Skeletal muscle satellite cell (primary cell): ENCODE measurements at regions not wholly inside any gene's neighbourhood (a gene's known extent, or its start where the extent isn't known, plus 50 kb on each side); places are given as distances from the start of the nearest gene placed in this dataset.

ENCODE experiments used
- H3K27me3 ChIP-seq: 2 replicates; pipeline ENCODE4 v1.7.0; 2013; ENCODE audit warnings: low read length; ENCODE audit not compliant: control insufficient read depth, insufficient read depth
- H3K36me3 ChIP-seq: 2 replicates; pipeline ENCODE4 v1.7.0; 2013; ENCODE audit warnings: mild to moderate bottlenecking, control low read depth, low read length; ENCODE audit not compliant: insufficient read depth
- H3K4me1 ChIP-seq: 2 replicates; pipeline ENCODE4 v1.7.0; 2013; ENCODE audit warnings: low read length; ENCODE audit not compliant: control insufficient read depth, insufficient read depth
- H3K4me2 ChIP-seq: 2 replicates; pipeline ENCODE4 v1.7.0; 2013; ENCODE audit warnings: mild to moderate bottlenecking, low read length
- H3K4me3 ChIP-seq: 2 replicates; pipeline ENCODE4 v1.7.0; 2013; ENCODE audit warnings: low read length
- H3K9ac ChIP-seq: 2 replicates; pipeline ENCODE4 v1.7.0; 2013; ENCODE audit warnings: mild to moderate bottlenecking, low read depth, low read length, moderate library complexity
- H3K9me3 ChIP-seq: replicated peaks from 2 replicates; pipeline ENCODE4 v1.7.0; 2013; ENCODE audit warnings: mild to moderate bottlenecking, control low read depth, low read length

DNA sequence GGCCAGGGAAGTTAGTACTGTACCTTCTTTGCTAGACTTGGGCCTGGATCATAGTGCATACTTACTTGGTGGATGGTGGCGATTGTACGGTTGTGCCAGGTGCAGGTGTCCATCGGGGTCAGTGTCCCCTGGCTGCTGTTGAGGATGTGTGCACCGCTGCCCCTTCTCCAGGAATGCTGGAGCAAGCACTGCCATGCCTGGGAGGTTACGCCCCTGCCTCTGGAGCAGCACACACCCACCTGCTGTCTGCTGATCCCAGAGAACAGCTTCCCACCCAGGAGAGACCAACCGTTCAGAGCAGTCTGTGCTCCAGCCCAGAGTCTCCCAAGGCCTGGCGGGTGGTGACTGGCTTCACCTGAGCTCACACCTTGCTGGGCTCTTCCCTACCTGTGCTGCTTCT lies 286.8 kb upstream of the HS6ST1 start:
- Histone ChIP-seq H3K4me3 (no peak overlapping the region), H3K4me2 (no peak overlapping the region), H3K27me3 (no peaks in the 10 kb centered on the region), H3K36me3 (no peaks in the 10 kb centered on the region), H3K4me1 (no peaks in the 10 kb centered on the region), H3K9ac (no peak overlapping the region), H3K9me3 (no peaks in the 10 kb centered on the region)

DNA sequence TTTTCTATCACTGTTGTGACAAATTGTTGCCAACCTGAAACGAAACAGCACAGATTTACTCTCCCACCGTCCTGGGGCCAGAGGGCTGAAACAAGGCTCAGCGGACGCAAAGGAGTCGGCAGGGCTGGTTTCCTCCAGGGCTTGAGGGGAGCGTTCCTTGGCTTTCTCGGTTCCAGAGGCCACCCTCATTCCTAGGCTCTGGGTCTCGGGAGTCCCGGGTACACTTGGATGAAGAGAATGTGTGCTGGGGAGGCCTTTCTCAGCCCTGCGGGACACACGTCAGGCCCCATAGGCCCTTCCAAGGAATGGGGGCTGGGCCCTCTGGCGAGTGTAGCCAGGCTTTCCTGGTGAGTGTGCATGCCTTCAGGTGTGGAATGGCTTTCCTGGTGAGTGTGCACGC lies 287.3 kb upstream of the HS6ST1 start:
- no peak overlapping the region for H3K9ac ChIP-seq
- no peaks in the 10 kb centered on the region for H3K4me1 ChIP-seq
- no peaks in the 10 kb centered on the region for H3K27me3 ChIP-seq

DNA sequence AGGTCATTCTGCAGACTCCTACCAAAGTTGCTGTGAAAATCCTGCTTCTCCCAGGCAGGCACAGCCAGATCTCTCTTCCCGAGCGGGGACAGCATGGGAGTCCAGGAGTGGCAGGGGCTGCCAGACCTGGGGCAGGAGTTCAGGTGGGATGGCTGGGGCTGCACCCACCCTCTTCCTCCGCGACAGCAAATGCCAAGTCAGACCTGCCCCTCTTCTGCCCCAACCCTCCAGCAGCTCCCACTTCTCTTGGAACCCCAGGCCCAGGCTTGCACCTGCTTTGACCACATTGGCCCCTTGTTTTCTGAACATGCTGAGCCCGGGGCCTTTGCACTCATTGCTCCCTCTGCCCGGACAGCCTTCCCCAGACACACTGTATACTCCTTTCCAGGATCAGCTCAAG lies 288.2 kb upstream of the HS6ST1 start:
- Histone ChIP-seq H3K4me2 (no peak overlapping the region), H3K4me3 (no peak overlapping the region), H3K9me3 (no peaks in the 10 kb centered on the region), H3K4me1 (no peaks in the 10 kb centered on the region), H3K36me3 (no peaks in the 10 kb centered on the region), H3K9ac (no peak overlapping the region), H3K27me3 (no peaks in the 10 kb centered on the region)

More for the DNA sequence above, 287.3 kb upstream of the HS6ST1 start:
- no peak overlapping the region for H3K4me3 ChIP-seq
- H3K4me2 ChIP-seq: no peak overlapping the region
- H3K36me3 ChIP-seq: no peaks in the 10 kb centered on the region
- no peaks in the 10 kb centered on the region for H3K9me3 ChIP-seq

DNA sequence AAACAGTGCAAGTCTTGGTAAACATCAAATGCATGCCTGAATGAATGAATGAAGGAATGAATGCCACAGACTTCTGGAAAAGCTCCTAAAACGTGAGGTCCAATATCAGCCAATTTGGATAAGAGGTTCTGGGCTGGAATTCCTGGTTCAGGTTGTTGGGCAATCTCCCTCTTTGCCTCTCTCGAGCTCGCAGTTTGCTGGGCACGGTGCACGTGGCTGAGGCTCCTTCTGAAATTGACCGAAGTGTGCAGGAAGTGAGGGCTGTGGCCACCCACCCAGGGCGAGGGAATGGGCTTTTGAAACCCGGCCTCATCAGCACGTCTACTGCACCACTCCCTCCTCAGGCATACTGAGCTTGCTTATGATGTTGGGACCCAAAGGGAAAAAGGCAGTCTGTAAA lies 288.8 kb upstream of the HS6ST1 start:
- H3K9me3 ChIP-seq: peaks cover 2% of the 10 kb centered on the region
- H3K9ac ChIP-seq: no peak overlapping the region
- H3K36me3 ChIP-seq: no peaks in the 10 kb centered on the region
- no peak overlapping the region for H3K4me2 ChIP-seq
- no peaks in the 10 kb centered on the region for H3K4me1 ChIP-seq
- H3K27me3 ChIP-seq: no peaks in the 10 kb centered on the region
- H3K4me3 ChIP-seq: no peak overlapping the region

DNA sequence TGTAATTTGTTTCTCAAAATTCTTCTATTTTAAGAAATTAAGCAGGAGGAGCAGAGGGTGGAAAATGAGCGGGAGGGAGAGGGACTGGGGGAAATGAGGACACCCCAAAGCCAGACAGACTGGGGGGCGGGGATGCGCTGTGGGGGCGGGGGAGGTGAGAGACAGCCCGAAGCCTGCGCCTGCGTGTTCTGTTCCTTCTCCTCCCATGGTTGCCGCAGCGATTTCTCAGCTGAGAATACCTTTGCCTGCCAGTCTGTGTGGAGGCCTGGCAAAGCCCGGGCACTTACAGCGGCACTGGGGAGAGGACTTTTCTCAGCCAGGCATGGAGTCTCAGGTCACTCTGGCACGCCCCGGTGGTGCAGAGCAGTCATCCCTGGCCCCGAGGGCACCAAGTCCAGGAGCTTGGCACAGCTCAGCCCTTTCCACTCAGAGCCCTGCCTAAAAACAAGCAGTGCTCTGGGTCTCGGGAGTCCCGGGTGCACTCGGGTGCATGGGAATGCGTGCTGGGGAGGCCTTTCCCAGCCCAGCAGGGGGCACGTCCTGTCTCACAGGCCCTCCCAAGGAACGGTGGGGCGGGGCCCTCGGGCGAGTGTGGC lies 289.3 kb upstream of the HS6ST1 start:
- no peaks in the 10 kb centered on the region for H3K36me3 ChIP-seq
- H3K4me1 ChIP-seq: no peaks in the 10 kb centered on the region
- H3K27me3 ChIP-seq: no peaks in the 10 kb centered on the region
- H3K9ac ChIP-seq: no peak overlapping the region
- H3K4me3 ChIP-seq: no peak overlapping the region
- H3K4me2 ChIP-seq: no peak overlapping the region
- peaks cover 6% of the 10 kb centered on the region for H3K9me3 ChIP-seq

DNA sequence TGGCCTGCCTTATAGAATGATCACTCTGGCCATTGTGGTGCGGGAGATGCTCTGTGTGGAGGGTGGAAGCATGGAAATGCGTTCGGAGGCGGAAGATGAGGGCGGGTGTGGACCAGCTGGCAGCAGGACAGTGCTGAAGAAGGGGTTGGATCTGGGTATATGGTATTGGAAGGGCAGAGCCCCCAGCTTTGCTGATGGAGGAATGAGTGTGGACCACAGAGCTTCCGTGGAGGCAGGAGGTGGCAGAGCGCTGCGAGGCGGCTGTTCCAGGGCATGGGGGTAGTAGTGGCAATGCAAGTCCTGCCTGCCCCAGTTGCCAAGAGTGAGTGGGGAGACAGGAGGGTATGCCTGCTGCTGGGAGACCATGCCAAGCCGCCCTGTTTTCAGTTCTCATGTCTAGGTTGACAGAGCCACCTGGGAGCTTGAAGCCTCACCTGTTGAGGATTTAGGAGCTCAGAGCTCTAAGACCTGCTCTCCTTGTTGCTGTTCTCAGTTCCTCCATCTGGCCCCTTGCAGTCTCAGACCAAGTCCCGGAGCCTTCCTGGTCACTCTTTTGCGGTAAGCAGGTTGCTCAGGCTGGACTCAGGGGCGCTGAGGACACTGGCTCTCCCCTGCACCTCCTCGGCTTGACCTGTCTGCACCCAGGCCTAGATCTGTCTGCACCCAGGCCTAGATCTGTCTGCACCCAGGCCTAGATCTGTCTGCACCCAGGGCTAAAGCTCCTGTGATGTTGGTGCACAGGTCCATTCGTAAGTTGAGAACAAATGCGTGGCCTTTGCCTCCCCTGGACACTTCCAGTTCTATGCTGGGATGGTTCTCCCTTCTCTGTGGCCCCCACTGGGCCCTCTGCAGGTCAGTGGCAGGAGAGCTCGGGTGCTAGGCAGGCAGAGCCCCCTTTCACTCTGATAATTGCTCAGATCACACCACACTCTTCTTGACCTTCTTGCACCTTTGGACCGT lies 290.5 kb upstream of the HS6ST1 start:
- Histone ChIP-seq H3K9ac (no peak overlapping the region), H3K9me3 (peaks cover 8% of the 10 kb centered on the region), H3K4me1 (no peaks in the 10 kb centered on the region), H3K4me3 (no peak overlapping the region), H3K36me3 (no peaks in the 10 kb centered on the region), H3K4me2 (no peak overlapping the region), H3K27me3 (no peaks in the 10 kb centered on the region)

DNA sequence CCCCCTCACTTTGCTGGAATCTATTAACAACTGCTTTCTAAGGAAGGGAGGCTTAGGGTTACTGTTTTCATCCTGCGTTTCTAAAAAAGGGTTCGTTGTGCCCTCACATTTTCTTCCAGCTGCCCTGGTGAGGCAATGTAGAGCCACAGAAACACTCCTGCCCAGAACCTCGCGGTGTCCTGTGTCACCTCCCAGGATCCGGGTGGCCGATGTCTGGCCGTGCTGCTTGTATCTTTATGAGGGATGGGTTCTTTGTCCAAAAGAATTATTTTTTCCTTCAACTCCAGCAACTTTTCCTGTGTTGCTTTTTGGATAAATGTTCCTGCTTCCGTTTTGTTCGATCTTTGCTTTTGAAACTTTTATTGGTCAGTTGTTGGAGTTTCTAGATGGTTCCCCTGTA lies 291.8 kb upstream of the HS6ST1 start:
- Histone ChIP-seq H3K4me3 (no peak overlapping the region), H3K9me3 (peaks cover 8% of the 10 kb centered on the region), H3K9ac (no peak overlapping the region), H3K4me1 (no peaks in the 10 kb centered on the region), H3K4me2 (no peak overlapping the region), H3K27me3 (no peaks in the 10 kb centered on the region), H3K36me3 (no peaks in the 10 kb centered on the region)

DNA sequence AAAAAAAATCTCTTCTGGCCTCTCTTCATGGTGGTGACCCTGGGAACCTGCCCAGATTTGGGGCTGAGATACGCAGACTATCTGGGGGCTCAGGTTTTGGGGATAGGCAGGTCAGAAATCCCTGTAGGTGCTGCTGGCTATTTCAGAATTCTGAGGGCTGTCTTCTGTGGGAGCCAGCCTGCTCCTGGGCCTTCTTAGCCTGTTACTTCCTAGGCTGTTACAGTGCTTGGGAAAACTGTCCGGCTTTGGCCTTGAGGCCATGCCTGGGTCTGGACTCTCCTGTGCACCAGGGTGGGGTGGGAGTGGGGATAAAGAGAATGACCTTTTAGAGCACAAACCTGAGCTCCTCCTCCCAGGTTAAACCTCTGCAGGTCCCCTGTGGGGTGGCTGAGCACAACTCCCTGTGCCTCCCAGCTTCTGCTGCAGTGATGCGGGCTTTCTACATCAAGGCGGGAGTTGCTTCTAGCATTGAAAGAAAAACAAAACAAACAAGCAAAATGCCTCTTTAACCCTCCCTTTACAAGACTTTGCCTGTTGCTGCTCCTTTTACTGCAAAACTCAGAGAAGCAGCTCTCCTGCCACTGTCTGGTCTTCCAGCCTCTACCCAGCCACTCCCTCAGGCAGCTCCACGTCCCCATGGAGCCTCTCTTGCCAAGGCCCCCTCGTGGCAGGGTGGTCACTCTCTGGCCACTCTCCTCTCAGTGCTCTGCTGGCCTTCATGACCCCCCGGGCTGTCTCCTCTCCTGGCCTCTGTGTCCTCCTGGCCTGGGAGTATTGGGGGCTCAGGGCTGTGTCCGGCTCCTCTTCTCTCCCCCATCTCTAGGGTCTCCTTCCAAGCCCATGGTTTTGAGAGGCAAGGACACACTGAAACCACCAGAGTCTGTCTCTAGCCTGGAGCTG lies 293.0 kb upstream of the HS6ST1 start:
- Histone ChIP-seq H3K9ac (no peak overlapping the region), H3K9me3 (peaks cover 8% of the 10 kb centered on the region), H3K4me2 (no peak overlapping the region), H3K4me1 (no peaks in the 10 kb centered on the region), H3K27me3 (no peaks in the 10 kb centered on the region), H3K4me3 (no peak overlapping the region), H3K36me3 (no peaks in the 10 kb centered on the region)

DNA sequence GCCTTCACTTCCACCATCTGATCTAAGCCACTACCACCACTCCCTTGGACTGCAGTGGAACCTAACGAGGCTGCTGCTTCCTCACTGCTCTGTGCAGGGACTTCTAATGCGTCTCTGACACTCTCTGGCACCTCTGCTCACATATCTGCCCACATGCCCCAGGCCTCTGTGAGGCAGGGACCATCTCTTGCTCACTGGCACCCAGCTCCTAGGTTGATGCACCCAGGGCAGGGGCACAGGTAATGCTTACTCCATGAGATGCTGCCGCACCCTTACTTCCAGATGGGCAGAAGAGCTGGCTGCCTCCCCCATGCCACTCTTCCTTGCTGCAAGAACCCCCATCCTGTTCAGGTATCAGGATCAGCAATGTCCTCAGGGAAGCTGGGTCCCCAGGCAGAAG lies 294.0 kb upstream of the HS6ST1 start:
- H3K4me1 ChIP-seq: no peaks in the 10 kb centered on the region
- no peaks in the 10 kb centered on the region for H3K36me3 ChIP-seq
- H3K9me3 ChIP-seq: peaks cover 8% of the 10 kb centered on the region
- H3K4me2 ChIP-seq: no peak overlapping the region
- H3K4me3 ChIP-seq: no peak overlapping the region
- no peak overlapping the region for H3K9ac ChIP-seq
- no peaks in the 10 kb centered on the region for H3K27me3 ChIP-seq

DNA sequence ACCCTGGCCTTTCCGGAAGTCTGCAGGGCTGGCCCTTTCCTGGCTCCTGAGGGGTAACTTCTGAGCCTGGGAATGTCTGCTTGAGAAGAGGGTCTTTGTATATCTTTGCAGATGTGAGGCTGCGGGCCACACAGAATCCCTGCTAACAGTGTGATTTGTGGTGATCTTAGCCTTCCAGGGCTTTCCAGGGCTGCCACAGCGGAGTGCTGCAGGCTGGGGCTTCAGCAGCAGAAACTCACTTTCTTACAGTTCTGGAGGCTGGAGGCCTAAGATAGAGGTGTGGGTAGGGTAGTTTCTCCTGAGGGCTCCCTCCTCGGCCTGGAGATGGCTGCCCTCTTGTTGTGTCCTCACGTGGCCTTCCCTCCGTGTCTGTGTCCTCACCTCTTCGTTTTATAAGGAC lies 294.7 kb upstream of the HS6ST1 start:
- Histone ChIP-seq H3K9me3 (peaks cover 8% of the 10 kb centered on the region), H3K4me2 (no peak overlapping the region), H3K36me3 (no peaks in the 10 kb centered on the region), H3K9ac (no peak overlapping the region), H3K4me3 (no peak overlapping the region), H3K27me3 (no peaks in the 10 kb centered on the region), H3K4me1 (no peaks in the 10 kb centered on the region)

DNA sequence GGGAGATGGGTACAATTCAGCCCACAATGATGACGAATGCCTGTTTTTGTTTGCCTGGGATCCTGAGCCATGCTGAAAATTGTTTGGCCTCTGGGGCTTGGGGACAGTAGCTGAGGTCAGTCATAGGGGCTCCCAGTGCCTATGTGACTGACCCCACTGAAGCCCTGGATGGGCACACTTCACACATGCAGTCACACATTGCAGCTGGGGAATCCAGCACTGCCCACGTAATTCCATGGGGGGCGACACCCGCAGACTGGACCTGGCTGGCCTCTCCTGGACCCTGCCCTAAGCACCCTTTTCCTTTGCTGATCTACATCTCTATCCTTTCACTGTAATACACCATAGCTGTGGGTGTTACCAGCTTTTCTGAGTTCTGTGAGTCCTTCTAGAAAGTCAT lies 295.2 kb upstream of the HS6ST1 start:
- Histone ChIP-seq H3K9me3 (peaks cover 8% of the 10 kb centered on the region), H3K4me3 (no peak overlapping the region), H3K9ac (no peak overlapping the region), H3K4me2 (no peak overlapping the region), H3K4me1 (no peaks in the 10 kb centered on the region), H3K27me3 (no peaks in the 10 kb centered on the region), H3K36me3 (no peaks in the 10 kb centered on the region)
